Muscle layer of colon (tissue), 2 donors: ENCODE measurements at regions not wholly inside any gene's neighbourhood (a gene's known extent, or its start where the extent isn't known, plus 50 kb on each side); places are given as distances from the start of the nearest gene placed in this dataset.

Experiments
- H3K27ac ChIP-seq: one replicate; pipeline ENCODE4 v1.7.0; 2013; ENCODE audit warnings: low read depth, mild to moderate bottlenecking, low read length, moderate library complexity
- H3K27me3 ChIP-seq, 2 donors: one replicate each; pipeline ENCODE4 v1.7.0; 2013; ENCODE audit warnings: low read length in 2 of 2, mild to moderate bottlenecking in 2 of 2; ENCODE audit not compliant: insufficient read depth in 2 of 2, control insufficient read depth in 1 of 2
- H3K36me3 ChIP-seq: one replicate; pipeline ENCODE4 v1.7.0; 2013; ENCODE audit warnings: mild to moderate bottlenecking, low read length; ENCODE audit not compliant: insufficient read depth
- H3K4me1 ChIP-seq: one replicate; pipeline ENCODE4 v1.7.0; 2013; ENCODE audit warnings: mild to moderate bottlenecking, low read length; ENCODE audit not compliant: insufficient read depth
- H3K4me3 ChIP-seq, 2 donors: one replicate each; pipeline ENCODE4 v1.7.0; 2013; ENCODE audit warnings: low read length in 2 of 2, low read depth in 1 of 2, mild to moderate bottlenecking in 1 of 2, moderate library complexity in 1 of 2
- H3K9ac ChIP-seq: one replicate; pipeline ENCODE4 v1.7.0; 2013; ENCODE audit warnings: low read length
- H3K9me3 ChIP-seq: one replicate; pipeline ENCODE4 v1.7.0; 2013; ENCODE audit warnings: mild to moderate bottlenecking, low read length
- donor health status: abdominal sarcoma.
- donor health status: Adenocarcinoma of cecum.

- Histone ChIP-seq H3K36me3 (no peaks in the 10 kb centered on the region), H3K4me3 (no peak overlapping the region), H3K9ac (no peak overlapping the region), H3K27ac (no peak overlapping the region), H3K27me3 (no peaks in the 10 kb centered on the region), H3K4me1 (no peaks in the 10 kb centered on the region), H3K9me3 (no peaks in the 10 kb centered on the region)
These were observed 349.4 kb upstream of the MAP3K7 start for GRCh38 chr6:90936286-90936685.

- Histone ChIP-seq H3K27me3 (no peaks in the 10 kb centered on the region), H3K4me3 (no peak overlapping the region), H3K9me3 (no peaks in the 10 kb centered on the region), H3K27ac (no peak overlapping the region), H3K4me1 (no peaks in the 10 kb centered on the region), H3K36me3 (no peaks in the 10 kb centered on the region), H3K9ac (no peak overlapping the region)
These were observed 348.1 kb upstream of the MAP3K7 start for GRCh38 chr6:90934966-90935365.

- Histone ChIP-seq H3K27ac (no peak overlapping the region), H3K4me3 (no peak overlapping the region), H3K4me1 (no peaks in the 10 kb centered on the region), H3K27me3 (no peaks in the 10 kb centered on the region), H3K9ac (no peak overlapping the region), H3K9me3 (no peaks in the 10 kb centered on the region), H3K36me3 (no peaks in the 10 kb centered on the region)
These were observed 347.2 kb upstream of the MAP3K7 start for GRCh38 chr6:90934081-90934480.

DNA sequence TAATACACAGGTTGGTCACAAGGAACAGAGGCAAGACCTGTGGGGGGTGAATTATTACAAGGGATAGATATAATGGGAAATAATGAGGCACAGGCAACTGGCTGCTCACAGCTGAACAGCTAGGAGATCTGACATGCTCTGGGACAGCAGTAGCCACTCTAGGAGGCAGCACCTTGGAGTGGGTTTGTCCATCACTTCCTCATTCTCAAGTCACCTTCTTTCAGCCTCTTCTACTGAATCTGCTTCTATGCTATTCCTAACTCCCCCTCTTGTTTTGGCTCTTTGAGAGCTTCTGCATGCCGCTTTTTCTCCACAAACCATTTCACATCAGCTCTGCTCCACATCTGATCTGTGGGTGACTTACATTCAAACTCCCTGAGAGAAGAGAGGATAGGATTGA is 345.5 kb upstream of the MAP3K7 start:
- Histone ChIP-seq H3K4me1 (no peaks in the 10 kb centered on the region), H3K27ac (no peak overlapping the region), H3K36me3 (no peaks in the 10 kb centered on the region), H3K9ac (no peak overlapping the region), H3K4me3 (no peak overlapping the region), H3K27me3 (no peaks in the 10 kb centered on the region), H3K9me3 (no peaks in the 10 kb centered on the region)

GRCh38 chr6:90928051-90928450 is 341.2 kb upstream of the MAP3K7 start:
- no peak overlapping the region for H3K27ac ChIP-seq
- H3K9me3 ChIP-seq: no peaks in the 10 kb centered on the region
- H3K4me3 ChIP-seq: no peak overlapping the region
- H3K36me3 ChIP-seq: no peaks in the 10 kb centered on the region
- no peak overlapping the region for H3K9ac ChIP-seq
- no peaks in the 10 kb centered on the region for H3K4me1 ChIP-seq
- H3K27me3 ChIP-seq: no peaks in the 10 kb centered on the region

DNA sequence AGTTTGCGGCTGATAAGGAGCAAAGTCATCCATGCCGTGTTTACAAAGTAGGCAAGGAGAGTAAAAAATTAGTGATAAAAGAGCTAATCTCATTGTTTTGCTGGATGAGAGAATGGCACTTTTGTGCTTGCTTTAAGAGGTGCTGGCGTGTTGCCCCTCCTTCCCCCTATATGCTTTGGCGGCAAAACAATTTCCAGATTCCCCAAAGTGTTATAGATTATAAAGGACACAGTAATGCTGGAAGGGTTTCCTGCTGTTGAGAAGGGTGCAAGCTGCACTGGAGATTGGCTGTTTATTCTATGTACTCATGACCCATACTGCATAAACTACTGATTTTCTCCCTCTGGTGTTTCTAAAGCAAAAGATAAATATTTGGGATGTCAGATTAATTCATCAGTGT is 338.9 kb upstream of the MAP3K7 start:
- Histone ChIP-seq H3K9ac (no peak overlapping the region), H3K27ac (no peak overlapping the region), H3K36me3 (no peaks in the 10 kb centered on the region), H3K4me3 (no peak overlapping the region), H3K27me3 (no peaks in the 10 kb centered on the region), H3K9me3 (no peaks in the 10 kb centered on the region), H3K4me1 (no peaks in the 10 kb centered on the region)

DNA sequence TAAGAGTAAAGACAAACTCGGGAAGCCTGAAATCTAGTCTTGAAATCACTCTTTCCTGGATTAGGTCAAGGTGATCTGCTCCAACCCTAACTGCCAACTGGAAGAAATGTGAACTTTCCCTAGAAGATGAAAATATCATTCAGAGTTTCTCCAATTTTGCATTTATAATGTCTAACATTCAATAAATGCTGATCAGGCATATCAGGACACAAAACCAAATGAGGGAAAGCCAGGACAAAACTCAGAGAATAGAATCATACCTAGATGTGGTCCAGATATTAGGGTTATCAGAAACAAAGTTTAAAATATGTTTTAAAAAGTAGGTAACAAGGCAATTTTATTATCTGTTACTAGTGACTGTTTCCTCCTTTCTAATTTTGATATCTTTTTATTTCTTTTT is 335.5 kb upstream of the MAP3K7 start:
- H3K4me3 ChIP-seq: no peak overlapping the region
- H3K36me3 ChIP-seq: no peaks in the 10 kb centered on the region
- H3K27me3 ChIP-seq: no peaks in the 10 kb centered on the region
- no peaks in the 10 kb centered on the region for H3K9me3 ChIP-seq
- H3K4me1 ChIP-seq: no peaks in the 10 kb centered on the region
- no peak overlapping the region for H3K9ac ChIP-seq
- H3K27ac ChIP-seq: no peak overlapping the region

GRCh38 chr6:90918361-90918760 is 331.5 kb upstream of the MAP3K7 start:
- Histone ChIP-seq H3K36me3 (no peaks in the 10 kb centered on the region), H3K4me3 (no peak overlapping the region), H3K9ac (no peak overlapping the region), H3K27ac (no peak overlapping the region), H3K4me1 (no peaks in the 10 kb centered on the region), H3K9me3 (no peaks in the 10 kb centered on the region), H3K27me3 (no peaks in the 10 kb centered on the region)

DNA sequence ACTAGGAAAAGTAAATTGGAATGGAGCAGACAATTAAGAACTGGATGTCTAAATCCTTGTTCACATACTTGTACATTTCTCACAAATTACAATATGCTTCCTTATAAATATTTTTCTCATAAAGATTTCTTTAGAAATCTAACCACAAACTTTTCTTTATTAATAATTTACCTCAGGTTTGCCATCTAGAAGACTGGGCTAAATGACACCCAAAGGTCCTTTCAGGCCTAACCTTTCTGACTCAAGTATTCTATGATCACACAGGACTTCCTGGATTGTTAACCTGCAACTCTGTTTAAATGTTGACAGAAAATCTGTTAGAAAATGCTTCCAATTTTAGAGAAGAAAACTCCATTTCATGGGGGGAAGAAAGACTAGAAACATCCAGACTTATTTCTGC is 330.5 kb upstream of the MAP3K7 start:
- H3K4me1 ChIP-seq: no peaks in the 10 kb centered on the region
- no peaks in the 10 kb centered on the region for H3K36me3 ChIP-seq
- no peak overlapping the region for H3K4me3 ChIP-seq
- no peaks in the 10 kb centered on the region for H3K9me3 ChIP-seq
- no peak overlapping the region for H3K27ac ChIP-seq
- H3K27me3 ChIP-seq: no peaks in the 10 kb centered on the region
- no peak overlapping the region for H3K9ac ChIP-seq

GRCh38 chr6:90916968-90917367 is 330.1 kb upstream of the MAP3K7 start:
- Histone ChIP-seq H3K9ac (no peak overlapping the region), H3K4me3 (no peak overlapping the region), H3K36me3 (no peaks in the 10 kb centered on the region), H3K27me3 (no peaks in the 10 kb centered on the region), H3K4me1 (no peaks in the 10 kb centered on the region), H3K27ac (no peak overlapping the region), H3K9me3 (no peaks in the 10 kb centered on the region)

DNA sequence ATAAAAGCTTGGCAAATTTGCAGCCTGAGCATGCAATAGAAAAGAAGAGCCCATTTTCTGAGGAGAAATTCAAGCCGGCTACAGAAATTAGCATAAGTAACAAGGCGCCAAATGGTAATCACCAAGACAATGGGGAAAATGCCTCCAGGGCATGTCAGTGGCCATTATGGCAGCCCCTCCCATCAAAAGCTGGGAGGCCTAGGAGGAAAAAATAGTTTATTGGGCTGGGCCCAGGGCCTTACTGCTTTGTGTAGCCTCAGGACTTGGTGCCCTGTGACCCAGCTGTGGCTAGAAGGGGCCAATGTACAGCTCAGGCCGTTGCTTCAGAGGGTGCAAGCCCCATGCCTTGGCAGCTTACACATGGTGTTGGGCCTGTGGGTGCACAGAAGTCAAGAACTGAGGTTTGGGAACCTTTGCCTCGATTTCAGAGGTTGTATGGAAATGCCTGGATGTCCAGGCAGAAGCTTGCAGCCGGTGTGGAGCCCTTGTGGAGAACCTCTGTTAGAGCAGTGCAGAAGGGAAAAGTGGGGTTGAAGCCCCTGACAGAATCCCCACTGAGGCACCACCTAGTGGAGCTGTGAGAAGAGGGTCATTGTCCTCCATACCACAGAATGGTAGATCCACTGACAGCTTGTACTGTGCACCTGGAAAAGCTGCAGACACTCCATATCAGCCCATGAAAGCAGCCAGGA is 328.5 kb upstream of the MAP3K7 start:
- H3K27me3 ChIP-seq: no peaks in the 10 kb centered on the region
- H3K4me3 ChIP-seq: no peak overlapping the region
- no peaks in the 10 kb centered on the region for H3K36me3 ChIP-seq
- H3K27ac ChIP-seq: no peak overlapping the region
- no peaks in the 10 kb centered on the region for H3K4me1 ChIP-seq
- H3K9ac ChIP-seq: no peak overlapping the region
- H3K9me3 ChIP-seq: no peaks in the 10 kb centered on the region

GRCh38 chr6:90914312-90914711 is 327.4 kb upstream of the MAP3K7 start:
- Histone ChIP-seq H3K4me3 (no peak overlapping the region), H3K27me3 (no peaks in the 10 kb centered on the region), H3K36me3 (no peaks in the 10 kb centered on the region), H3K27ac (no peak overlapping the region), H3K9me3 (no peaks in the 10 kb centered on the region), H3K4me1 (no peaks in the 10 kb centered on the region), H3K9ac (no peak overlapping the region)
